ENCODE measurements at regions not wholly inside any gene's neighbourhood (a gene's known extent, or its start where the extent isn't known, plus 50 kb on each side); places are given as distances from the start of the nearest gene placed in this dataset.

- TF ChIP-seq CTCF (IDR thresholded peaks at IDR 0.05) (no peak), POLR2AphosphoS5 (IDR thresholded peaks at IDR 0.05) (no peak), POLR2A (IDR thresholded peaks at IDR 0.05) (no peak)
Measured at GRCh38 chr7:25621993-25622392, 393.7 kb upstream of the NPVF start.

Measured in sigmoid colon (tissue), 4 donors.